ENCODE measurements at regions not wholly inside any gene's neighbourhood (a gene's known extent, or its start where the extent isn't known, plus 50 kb on each side); places are given as distances from the start of the nearest gene placed in this dataset.

DNA sequence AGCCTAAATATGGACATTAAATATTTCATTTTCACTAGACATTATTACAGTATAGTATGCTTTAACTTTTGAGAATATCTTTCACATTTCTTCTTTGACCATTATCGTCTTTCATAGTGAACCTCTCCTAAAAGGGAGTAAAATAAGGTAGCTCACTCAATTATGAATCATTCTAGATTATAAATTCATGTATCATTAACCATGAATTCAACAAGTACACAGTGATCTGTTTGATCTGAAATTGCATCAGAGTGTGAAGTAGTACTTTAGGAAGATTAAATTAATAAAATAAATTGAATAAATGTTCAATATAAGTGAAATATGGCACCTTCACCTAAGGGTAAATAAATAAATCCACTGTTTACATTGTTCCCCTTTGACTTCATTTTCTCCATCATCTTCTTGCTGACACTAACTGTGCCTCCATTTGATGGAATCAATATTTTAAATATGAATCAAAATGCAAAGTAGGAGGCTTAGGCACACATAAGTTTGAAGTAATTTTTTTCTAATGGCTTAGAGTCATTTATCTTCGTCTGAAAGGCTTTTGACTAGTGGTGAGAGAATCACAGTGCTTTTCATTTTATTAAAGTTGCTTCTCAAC lies 174.1 kb upstream of the MDFIC2 start:
- TF ChIP-seq ZFP3 (CRISPR knock-in tag; IDR thresholded peaks at IDR 0.05) (no peak), CSDC2 (CRISPR knock-in tag; IDR thresholded peaks at IDR 0.05) (no peak), ARNTL (CRISPR knock-in tag; IDR thresholded peaks at IDR 0.05; ENCODE audit: borderline replicate concordance, low read depth) (no peak)
- TF ChIP-seq, protein P1, sequence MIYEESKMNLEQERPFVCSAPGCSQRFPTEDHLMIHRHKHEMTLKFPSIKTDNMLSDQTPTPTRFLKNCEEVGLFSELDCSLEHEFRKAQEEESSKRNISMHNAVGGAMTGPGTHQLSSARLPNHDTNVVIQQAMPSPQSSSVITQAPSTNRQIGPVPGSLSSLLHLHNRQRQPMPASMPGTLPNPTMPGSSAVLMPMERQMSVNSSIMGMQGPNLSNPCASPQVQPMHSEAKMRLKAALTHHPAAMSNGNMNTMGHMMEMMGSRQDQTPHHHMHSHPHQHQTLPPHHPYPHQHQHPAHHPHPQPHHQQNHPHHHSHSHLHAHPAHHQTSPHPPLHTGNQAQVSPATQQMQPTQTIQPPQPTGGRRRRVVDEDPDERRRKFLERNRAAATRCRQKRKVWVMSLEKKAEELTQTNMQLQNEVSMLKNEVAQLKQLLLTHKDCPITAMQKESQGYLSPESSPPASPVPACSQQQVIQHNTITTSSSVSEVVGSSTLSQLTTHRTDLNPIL (CRISPR knock-in tag; IDR thresholded peaks at IDR 0.05; ENCODE audit: low read depth), result no peak
- TF ChIP-seq, protein P2, sequence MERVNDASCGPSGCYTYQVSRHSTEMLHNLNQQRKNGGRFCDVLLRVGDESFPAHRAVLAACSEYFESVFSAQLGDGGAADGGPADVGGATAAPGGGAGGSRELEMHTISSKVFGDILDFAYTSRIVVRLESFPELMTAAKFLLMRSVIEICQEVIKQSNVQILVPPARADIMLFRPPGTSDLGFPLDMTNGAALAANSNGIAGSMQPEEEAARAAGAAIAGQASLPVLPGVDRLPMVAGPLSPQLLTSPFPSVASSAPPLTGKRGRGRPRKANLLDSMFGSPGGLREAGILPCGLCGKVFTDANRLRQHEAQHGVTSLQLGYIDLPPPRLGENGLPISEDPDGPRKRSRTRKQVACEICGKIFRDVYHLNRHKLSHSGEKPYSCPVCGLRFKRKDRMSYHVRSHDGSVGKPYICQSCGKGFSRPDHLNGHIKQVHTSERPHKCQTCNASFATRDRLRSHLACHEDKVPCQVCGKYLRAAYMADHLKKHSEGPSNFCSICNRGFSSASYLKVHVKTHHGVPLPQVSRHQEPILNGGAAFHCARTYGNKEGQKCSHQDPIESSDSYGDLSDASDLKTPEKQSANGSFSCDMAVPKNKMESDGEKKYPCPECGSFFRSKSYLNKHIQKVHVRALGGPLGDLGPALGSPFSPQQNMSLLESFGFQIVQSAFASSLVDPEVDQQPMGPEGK (CRISPR knock-in tag; IDR thresholded peaks at IDR 0.05; ENCODE audit: borderline replicate concordance), result no peak
